ENCODE measurements at regions not wholly inside any gene's neighbourhood (a gene's known extent, or its start where the extent isn't known, plus 50 kb on each side); places are given as distances from the start of the nearest gene placed in this dataset.
A peak's percentile ranks its signal among the peaks of the same experiment; 100 is the strongest.
"Not testable (repeated sequence)": the region's sequence is repeated elsewhere in the genome, so short reads cannot be mapped to it uniquely, and the experiment has no call there.

DNA sequence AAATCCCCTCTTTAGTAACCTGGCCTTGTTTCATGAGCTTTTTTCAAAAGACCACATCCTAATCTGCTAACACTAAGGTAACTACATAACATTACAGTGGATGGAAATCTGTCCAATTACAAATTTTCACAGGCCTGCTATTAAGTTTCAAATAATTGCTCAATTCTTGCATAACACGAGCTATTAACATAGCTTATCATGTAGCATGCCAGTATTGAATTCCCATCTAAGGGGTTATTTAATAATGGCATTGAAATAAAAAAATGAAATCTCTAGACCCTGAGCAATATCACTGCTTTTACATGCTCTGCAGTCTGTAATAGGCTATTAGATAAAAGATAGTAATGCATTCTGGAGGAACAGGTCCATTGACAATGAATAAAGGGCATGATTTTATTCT is 748.3 kb upstream of the NECTIN3 start:
- no peak for FAIRE-seq
- TF ChIP-seq, protein P1, sequence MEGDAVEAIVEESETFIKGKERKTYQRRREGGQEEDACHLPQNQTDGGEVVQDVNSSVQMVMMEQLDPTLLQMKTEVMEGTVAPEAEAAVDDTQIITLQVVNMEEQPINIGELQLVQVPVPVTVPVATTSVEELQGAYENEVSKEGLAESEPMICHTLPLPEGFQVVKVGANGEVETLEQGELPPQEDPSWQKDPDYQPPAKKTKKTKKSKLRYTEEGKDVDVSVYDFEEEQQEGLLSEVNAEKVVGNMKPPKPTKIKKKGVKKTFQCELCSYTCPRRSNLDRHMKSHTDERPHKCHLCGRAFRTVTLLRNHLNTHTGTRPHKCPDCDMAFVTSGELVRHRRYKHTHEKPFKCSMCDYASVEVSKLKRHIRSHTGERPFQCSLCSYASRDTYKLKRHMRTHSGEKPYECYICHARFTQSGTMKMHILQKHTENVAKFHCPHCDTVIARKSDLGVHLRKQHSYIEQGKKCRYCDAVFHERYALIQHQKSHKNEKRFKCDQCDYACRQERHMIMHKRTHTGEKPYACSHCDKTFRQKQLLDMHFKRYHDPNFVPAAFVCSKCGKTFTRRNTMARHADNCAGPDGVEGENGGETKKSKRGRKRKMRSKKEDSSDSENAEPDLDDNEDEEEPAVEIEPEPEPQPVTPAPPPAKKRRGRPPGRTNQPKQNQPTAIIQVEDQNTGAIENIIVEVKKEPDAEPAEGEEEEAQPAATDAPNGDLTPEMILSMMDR (IDR thresholded peaks at IDR 0.05; ENCODE audit: insufficient read depth, low read length, severe bottlenecking): no peak
- Histone ChIP-seq H3K36me3 (ENCODE audit: control insufficient read depth, insufficient read depth, low read length) (no peaks in the 10 kb centered on the region), H3K27me3 (ENCODE audit: control insufficient read depth, insufficient read depth, low read length) (no peaks in the 10 kb centered on the region), H3K4me3 (ENCODE audit: low read depth, low read length) (no peak overlapping the region)
- no peak for DNase-seq (ENCODE audit: low read depth)

GRCh38 chr3:110324171-110324705 is 747.4 kb upstream of the NECTIN3 start:
- H3K27me3 ChIP-seq (ENCODE audit: control insufficient read depth, insufficient read depth, low read length): no peaks in the 10 kb centered on the region
- no peaks in the 10 kb centered on the region for H3K36me3 ChIP-seq (ENCODE audit: control insufficient read depth, insufficient read depth, low read length)
- no peak overlapping the region for H3K4me3 ChIP-seq (ENCODE audit: low read depth, low read length)
- FAIRE-seq (no peak), DNase-seq (ENCODE audit: low read depth) (no peak)
- TF ChIP-seq, protein P1 (IDR thresholded peaks at IDR 0.05; ENCODE audit: insufficient read depth, low read length, severe bottlenecking): no peak

GRCh38 chr3:110327870-110328269 is 743.7 kb upstream of the NECTIN3 start:
- Histone ChIP-seq H3K4me3 (ENCODE audit: low read depth, low read length) (no peak overlapping the region), H3K36me3 (ENCODE audit: control insufficient read depth, insufficient read depth, low read length) (no peaks in the 10 kb centered on the region), H3K27me3 (ENCODE audit: control insufficient read depth, insufficient read depth, low read length) (no peaks in the 10 kb centered on the region)
- DNase-seq (ENCODE audit: low read depth) (peak; percentile 46), FAIRE-seq (no peak)
- TF ChIP-seq, protein P1 (IDR thresholded peaks at IDR 0.05; ENCODE audit: insufficient read depth, low read length, severe bottlenecking): no peak

- not testable (repeated sequence) for H3K36me3 ChIP-seq (ENCODE audit: control insufficient read depth, insufficient read depth, low read length); H3K27me3 ChIP-seq (ENCODE audit: control insufficient read depth, insufficient read depth, low read length); H3K4me3 ChIP-seq (ENCODE audit: low read depth, low read length); FAIRE-seq; DNase-seq (ENCODE audit: low read depth)
These were observed 740.1 kb upstream of the NECTIN3 start for GRCh38 chr3:110331562-110331961.

DNA sequence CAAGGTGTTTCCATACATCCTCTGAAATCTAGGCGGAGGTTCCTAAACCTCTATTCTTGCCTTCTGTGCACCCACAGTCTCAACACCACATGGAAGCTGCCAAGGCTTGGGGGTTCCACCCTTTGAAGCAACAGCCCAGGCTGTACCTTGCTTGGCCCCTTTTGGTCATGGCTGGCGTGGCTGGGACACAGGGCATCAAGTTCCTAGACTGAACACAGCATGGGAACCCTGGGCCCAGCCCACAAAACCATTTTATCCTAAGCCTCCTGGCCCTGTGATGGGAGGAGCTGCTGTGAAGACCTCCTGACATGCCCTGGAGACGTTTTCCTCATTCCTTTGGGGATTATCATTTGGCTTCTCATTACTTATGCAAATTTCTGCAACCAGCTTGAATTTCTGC is 739.0 kb upstream of the NECTIN3 start:
- Histone ChIP-seq H3K27me3 (ENCODE audit: control insufficient read depth, insufficient read depth, low read length) (no peaks in the 10 kb centered on the region), H3K36me3 (ENCODE audit: control insufficient read depth, insufficient read depth, low read length) (no peaks in the 10 kb centered on the region), H3K4me3 (ENCODE audit: low read depth, low read length) (no peak overlapping the region)
- FAIRE-seq: no peak
- TF ChIP-seq, protein P1 (IDR thresholded peaks at IDR 0.05; ENCODE audit: insufficient read depth, low read length, severe bottlenecking): no peak
- no peak for DNase-seq (ENCODE audit: low read depth)

DNA sequence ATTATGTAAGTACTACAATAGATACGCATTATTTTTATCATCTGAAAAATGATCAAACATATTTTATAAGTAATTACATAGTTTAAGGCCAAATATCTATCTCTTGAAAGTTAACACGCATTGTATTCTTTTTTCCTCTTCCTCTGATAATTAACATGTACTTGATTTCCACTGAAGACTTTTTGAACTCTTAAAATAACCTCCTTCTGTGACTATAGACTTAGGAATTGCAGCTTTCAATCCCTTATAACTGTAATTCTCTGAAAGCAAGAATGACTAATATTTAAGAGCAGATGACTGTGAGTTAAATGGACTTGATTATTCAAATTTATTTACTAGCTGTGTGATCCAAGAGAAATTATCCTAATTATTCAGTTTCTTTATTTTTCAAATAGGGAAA is 730.6 kb upstream of the NECTIN3 start:
- Histone ChIP-seq H3K4me3 (ENCODE audit: low read depth, low read length) (no peak overlapping the region), H3K36me3 (ENCODE audit: control insufficient read depth, insufficient read depth, low read length) (no peaks in the 10 kb centered on the region), H3K27me3 (ENCODE audit: control insufficient read depth, insufficient read depth, low read length) (no peaks in the 10 kb centered on the region)
- TF ChIP-seq, protein P1 (IDR thresholded peaks at IDR 0.05; ENCODE audit: insufficient read depth, low read length, severe bottlenecking): no peak
- no peak for FAIRE-seq
- peak; percentile 27 for DNase-seq (ENCODE audit: low read depth)

Measured in bronchial epithelial cell (primary cell).